SKM-1 (cell line): ENCODE measurements at regions not wholly inside any gene's neighbourhood (a gene's known extent, or its start where the extent isn't known, plus 50 kb on each side); places are given as distances from the start of the nearest gene placed in this dataset.

Experiments used
- DNase-seq: peaks from one replicate; lab custom pipeline; 2025; ENCODE audit not compliant: unreplicated experiment; lab: John Stamatoyannopoulos, UW

DNA sequence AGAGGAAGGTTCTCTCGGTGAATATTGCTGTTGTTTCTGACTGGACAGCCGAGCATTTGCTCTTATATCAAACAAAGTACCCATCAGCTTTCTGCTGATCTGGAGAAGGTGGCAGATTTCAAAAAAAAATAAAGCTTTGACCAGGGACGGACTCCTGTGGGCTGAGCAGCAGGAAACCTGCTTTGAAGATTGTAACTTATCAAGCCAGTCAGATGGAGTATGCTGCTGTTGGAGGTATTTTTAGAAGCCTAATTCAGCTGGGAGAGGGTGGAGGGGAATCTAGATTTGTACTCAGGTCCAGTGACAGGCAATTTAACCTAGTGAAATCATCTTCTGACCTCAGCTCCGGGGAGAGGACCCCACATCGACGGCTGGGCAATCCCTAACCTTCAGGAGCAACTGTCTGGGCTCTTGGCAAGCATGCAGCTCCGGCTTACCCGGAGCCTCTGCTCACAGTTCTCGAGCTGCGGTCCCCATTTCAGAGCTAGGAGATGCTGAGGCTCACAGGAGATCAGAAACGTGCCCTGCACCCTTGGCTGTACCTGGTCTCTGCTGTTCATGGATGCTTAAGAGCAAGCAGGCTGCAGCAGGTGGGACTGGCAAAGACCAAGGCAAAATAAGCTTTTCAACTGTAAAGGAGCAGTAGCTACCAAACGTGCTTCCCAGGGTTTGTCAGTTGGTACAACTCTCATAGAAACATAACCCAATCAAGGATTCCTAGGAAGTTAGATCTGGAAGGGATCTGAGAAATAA is 89.3 kb upstream of the ST8SIA2 start:
- no peak for DNase-seq

DNA sequence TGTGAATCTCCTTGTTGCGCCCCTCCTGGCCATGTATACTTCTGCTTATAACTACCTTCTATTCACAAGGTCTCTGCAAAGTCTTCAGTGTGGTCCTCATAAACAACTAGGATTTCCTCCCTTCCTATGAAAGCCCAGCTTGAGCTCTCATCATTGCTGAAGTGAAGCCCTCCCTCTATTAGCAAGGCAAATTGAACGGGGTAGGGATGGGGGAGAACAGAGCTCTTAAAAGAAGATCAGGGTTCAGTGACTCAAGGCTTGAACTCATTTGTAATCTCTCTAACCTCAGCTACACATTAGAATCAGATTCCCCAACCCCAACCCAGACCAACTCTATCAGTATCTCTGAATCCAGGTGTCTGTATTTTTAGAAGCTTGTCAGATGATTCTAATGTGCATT is 88.3 kb upstream of the ST8SIA2 start:
- no peak for DNase-seq

DNA sequence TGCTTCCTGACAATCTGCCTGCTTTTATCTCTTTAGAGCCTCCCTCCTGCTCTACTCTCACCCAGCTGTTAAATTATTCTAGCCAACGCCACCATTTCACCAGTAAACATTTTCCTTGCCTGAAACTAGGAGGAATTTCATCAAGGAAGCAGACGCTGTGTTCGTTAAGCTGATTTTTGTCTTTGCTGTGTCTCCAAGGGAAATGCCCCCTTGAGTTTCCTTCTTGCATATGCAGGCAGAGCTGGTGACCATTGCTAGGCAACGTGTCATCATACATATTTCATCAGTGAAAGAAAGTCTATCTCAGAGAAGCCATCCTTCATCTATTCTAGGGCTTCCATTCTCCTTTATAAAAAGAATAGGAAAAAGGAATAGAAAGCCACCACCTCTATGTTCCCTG is 87.0 kb upstream of the ST8SIA2 start:
- DNase-seq, result no peak

DNA sequence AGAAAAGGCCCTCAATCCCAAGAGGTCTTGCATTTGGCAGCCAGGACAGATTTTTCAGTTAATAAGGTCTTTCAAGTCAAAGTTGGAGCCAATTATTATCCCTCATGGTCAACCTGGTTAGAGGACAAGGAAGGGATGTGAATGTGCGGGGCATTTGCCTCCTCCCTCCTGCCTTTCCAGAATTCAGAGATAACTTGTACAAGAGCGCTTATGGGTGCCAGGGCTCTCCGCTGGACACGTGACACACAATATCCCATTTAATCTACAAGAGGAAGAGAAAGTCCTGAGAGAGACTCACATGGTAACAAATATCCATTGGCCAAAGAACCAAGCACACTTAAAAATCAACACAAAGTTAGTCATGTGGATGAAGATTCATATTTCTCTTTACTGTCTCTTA is 78.5 kb upstream of the ST8SIA2 start:
- no peak for DNase-seq

DNA sequence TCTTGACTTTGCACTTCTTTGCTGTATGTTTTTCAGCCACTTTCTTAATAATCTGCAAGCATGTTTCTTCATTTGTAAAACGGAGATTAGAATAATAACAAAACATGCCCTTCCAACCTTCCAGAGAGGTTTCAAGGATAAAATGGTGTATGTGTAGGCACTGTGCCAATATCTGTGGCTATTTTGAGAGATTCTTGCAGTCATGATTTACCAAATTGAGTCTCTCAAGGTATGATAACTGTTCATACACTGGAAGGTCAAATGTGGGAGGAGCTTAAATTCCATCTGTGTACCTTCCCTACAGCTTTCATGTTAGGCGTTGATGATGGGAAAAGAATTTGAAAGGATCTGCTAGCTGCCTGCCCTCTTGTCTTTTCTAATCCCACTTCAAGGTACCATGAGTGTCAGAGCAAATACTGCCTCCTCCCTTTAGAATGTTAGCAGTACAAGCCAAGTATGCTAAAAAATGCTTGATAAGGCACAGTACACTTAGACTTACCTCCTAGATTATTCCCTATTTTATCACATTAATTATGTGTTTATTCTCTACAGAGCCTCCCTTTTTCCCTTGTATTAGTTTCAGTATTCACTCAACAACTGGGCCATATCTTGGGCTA is 78.0 kb upstream of the ST8SIA2 start:
- no peak for DNase-seq

DNA sequence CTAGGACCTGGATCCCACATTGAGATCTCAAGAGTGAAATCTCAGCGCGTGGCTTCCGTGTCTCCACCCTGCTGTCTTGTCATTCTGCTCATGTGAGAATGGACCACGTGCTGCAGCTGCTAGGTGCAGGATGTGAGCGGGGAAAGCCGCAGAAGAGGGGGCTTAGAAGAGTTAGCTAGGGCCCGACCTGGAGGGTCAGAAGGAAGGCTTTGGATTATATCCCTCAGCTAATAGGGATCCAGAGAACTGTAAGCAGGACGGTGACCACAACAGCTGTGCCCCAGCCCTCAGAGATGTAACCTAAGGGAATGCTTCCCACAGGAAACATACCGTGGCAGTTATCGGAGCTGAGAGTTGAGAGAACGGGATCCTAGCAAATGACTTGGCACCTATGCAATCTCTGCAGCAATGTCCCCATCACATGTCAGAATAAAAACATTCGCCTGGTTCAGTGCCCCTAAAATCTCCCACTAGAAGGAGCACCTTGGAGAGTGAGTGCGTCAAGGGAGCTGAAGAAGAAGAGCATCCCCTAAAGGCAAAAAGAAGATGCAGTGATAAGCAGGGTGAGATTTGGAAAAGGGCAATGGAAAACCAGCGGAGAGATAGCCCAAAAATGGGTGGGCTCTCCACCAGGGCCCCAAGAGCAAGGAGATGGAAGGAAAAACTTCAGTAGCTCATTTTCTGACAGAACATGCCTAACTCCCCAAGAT is 76.9 kb upstream of the ST8SIA2 start:
- DNase-seq, result no peak

DNA sequence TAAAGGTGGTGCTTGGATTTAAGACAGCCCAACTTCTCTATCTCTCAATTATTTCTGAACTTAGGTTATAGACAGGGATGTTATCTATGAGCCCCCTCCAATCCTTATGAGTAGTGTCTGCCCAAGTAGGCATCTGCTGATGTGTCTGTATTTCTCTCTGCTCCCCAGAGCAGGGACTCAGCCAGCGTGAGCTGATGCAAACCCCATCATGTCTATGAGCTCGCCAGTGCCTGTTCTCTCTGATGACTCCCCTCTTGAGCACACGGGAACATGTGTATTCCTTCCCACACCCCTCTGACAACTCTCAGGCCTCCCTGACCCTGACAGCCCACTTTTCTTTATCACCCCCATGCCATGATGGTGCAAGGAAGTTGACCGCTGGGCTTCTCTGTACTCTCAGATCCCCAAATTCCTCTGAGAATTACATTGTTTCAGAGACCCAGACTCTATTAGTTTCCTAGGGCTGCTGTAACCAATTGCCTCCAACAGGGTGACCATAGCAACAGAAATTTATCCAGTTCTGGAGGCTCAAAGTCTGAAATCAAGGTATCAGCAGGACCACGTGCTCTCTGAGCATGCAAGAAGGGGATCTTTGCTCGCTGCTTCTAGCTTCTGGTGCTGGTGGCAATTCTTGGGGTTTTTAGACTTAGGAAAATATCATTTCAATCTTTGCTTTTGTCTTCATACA is 73.5 kb upstream of the ST8SIA2 start:
- DNase-seq, result no peak

DNA sequence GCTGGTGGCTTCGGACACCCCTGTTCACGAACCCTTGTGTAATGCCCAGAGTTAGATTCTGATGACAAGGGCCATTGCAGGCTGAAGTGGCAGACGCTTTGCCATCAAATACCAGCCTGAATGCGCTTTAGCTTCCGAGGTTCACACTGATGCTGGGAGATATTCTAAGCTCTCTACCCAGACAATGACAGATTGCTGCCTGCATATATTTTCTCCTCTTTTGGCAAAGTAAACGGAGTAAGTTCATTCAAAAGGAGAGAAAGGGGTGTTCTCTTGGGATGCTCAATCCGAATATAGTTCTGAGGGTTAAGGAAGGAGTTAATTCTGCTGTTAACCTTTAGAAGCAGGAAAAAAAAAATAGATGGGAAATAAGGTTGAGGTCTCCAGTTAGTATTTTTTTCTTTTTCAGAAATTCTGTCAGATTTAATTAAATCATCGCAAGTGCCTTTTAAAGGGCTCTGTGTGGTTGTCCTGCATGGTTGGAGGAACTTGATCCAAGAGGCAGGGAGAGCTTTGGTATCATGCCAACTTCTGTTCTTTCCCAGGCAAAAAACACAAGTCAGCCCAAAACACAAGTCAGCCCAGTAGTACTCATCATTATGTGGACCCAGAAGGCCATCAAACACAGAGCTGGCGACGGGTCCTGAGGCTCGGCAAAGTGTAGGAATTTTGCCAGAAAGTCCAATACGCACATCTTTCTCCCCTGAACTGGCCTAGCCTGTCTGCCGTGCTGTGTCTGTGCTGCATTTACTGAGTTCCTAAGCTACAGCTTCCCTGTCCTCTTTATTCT is 70.9 kb upstream of the ST8SIA2 start:
- no peak for DNase-seq

DNA sequence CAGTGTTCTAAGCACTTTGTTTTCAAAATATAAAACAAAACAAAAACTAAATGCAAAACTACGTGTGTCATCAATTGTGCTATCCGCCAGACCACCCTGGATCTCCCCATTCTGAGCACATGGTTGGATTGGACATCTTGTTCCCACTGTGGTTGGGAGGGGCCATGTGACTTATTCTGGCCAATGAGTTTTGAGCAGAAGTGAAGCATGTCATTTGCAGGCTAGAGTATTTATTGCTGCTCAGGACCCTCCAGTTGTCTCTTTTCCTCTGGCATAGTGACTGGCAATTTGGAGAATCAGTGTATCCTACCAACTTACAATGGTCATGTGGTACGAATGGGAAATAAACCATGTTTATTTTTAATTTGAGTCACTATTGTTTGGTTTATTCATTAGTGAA is 70.2 kb upstream of the ST8SIA2 start:
- no peak for DNase-seq

DNA sequence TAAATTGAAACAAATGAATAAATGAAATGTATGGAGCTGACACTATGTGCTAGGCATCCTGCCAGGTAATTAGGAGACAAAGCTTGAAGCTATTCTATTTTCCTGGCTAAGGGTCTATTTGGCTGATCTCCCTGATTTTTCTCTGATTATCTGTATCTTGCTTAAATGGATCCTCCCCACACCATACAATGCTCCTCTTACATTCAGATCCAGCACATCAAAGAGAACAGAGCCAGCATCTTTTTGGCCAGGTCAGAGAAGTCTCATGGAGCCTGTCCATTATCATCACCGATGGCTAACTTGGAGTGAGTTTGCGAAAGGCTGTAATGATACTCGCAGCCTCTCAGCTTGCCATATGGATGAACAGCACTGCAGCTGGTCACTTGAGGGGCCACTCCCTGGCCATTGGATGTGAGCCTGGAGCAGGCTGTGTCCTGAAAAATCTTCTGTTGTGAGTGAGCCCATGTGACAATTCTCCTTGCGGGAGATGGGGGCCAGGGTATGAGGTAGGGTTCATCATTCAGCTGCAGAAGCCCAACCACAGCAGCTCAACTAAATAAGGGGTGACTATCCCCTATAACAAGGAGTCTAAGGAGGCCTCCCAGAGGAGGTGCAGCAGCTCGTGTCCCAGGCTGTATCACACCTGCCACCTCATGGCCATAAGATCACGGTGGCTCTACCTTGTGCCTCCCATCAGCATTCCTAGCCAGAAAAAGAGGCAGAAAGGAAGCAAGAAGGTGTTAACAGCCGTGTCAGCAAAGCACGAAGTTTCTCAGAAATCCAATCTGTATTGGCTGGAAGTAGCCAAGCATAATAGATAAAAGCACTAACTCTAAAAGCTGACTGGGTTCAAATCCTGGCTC is 69.3 kb upstream of the ST8SIA2 start:
- no peak for DNase-seq

DNA sequence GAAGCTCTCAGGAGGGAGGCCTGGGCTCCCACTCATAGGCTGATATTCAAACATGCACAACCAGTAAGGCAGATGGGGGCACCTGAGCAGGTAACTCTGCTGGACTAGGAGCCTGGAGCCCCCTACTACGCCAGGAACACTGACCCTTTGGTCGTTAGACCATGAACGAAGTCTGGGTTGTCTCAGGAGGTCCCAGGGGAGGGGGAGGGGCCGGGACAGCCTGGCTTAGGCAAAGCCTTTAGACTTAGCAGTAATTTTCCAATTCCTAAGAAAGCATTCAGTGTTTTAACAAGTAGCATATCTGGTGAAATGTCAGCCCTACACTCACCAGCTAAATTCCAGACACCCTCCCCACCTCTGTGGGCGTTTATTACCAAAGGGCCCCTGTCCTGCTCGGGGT is 67.4 kb upstream of the ST8SIA2 start:
- DNase-seq, result no peak

DNA sequence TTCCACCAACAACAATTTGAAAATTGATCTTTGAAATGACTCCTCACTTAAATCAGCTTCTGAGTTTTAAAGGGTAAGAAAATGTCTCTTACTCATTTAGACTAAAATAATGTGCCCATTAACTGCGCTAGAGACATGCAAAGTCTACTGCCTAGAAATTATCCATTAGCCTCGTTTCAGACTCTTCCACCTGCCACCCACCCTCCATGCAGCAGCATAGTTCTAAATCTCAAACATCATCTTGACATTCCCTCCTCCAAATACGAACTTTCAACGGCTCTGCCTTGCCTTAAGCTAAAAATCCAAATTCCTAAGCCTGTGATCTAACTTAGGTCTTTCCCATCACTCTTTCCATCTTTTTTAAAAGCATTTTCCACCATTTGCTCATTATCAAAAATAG is 66.6 kb upstream of the ST8SIA2 start:
- no peak for DNase-seq

DNA sequence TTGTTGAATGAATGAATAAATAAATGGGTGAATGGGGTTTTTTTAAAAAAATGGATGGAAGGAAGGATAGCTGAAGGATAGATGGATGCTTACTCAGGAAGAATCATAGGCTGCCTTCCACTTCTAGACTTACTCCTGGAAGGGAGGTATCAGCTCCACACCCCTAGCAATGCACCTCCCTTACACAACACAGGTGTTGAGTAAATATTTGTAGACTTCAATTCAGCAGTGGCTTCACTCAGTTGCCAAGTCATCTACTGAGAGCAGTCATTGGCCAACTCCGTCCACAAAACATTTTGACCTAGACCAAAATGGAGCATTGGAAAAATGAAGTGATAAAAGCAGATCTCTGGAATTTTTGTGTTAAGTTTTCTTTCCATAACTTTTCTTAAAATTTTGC is 65.5 kb upstream of the ST8SIA2 start:
- no peak for DNase-seq

DNA sequence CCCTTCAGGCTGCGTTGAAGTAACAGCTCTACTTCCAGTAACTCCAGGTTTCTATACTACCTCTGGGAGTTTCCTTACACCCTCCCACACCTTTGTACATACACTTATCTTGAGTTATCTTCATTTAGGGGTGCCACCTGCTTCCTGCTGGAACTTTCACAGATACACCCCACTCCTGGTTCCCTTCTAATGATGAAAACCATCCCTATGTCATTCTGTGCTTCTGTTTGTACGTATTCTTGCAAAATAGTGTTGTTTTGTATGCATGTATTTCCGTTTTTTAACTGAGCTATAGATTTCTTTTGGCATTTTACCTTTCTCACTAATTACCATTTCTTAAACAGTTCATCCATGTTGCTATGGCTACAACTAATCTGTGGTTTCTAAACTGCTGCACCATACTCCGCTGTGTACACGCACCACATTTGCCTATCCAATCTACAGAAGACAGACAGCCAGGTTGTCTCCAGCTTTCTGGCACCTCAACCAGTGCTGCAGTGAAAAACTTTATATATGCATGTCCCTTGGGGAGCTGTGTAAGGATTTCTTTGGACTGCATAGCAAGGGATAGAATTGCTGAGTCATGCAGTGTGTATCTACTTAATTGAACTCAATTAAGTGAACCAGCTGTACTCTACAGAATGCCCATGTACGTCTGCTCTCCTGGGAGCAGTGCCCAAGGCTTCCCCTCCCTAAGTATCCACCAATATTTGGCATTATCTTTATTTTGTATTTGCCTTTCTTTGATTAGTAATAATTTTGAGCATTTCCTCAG is 61.4 kb upstream of the ST8SIA2 start:
- no peak for DNase-seq

DNA sequence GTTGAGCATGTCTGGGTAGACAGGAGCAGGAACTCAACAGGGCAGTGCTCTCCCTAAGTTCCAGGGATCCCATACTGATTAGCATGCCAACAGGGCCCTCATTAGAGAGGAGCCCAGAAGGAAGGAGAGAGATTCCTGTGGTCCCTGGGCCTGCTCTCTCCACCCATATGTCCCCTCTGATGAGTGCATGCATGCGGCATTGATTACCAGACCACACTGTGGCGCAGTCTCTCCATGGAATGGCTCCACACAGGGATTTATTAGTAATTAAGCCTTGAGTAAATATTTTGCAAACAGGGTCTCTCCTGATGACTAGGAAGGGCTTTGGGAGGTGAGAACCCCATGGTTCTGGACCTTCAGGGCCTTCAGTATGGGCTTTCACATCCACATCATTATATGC is 60.0 kb upstream of the ST8SIA2 start:
- DNase-seq, result no peak

DNA sequence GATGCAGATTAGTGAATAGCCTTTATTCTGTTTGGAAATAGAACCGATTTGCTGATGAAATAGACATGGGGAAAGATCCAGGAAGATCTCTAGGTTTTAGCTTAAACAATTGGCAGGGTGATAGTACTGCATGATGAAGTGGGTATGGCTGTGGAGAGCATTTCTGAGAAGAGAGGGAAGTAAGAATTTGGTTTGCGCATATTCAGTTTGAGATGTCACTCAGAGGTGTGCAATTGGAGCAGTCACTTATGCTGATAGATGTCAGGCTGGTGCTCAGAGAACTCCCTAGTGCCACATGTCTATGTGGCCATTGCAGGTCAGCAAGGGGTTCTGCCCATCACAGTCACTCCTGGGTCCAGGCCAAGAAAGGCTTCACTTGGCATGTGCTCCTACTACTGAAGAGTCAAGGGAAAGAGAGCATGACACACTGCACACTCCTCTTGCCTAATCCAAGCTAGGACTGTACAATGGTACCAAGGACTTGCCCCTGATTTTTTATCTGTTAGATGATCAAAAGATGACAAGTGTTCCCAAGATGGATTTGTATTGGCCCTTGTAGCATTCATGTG is 57.2 kb upstream of the ST8SIA2 start:
- DNase-seq, result no peak

DNA sequence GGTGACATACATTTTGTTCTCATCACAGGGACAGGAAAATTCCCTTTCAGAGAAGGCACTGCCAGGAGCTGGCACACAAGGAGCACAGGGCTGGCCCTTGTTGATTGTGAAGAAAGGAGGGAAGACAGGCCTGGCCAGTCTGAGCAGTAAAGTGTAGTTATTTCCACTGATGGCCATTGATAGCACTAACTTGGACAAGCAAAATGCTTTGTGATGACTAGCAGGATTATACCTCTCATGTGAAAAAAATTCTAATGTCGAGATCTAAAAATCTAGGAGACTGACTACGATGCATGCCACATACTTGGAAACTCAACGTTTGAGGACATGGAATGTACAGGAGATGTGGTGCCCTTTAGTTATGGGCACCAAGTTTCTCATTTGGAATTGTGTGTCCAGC is 54.3 kb upstream of the ST8SIA2 start:
- DNase-seq, result no peak
